ENCODE measurements at regions not wholly inside any gene's neighbourhood (a gene's known extent, or its start where the extent isn't known, plus 50 kb on each side); places are given as distances from the start of the nearest gene placed in this dataset.

DNA sequence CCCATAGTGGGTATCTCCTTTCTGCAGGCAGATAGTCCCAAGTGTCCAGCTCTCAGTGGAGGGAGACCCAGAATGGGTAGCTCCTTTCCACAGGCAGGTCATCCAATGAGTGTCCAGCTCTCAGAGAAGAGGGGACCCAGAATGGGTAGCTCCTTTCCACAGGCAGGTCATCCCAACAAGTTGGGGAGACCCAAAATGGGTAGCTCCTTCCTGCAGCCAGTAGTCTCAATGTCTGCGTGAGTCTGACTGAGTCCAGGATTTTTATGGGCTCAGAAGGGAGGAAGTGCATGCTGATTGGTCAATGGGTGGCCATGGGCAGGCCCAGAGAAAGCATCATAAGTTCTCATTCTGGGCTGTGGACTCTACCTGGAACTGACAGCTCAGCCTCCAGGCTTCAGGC, 150.7 kb upstream of the P2RY1 start:
- TF ChIP-seq CTCF (IDR thresholded peaks at IDR 0.05) (no peak), POLR2A (IDR thresholded peaks at IDR 0.05) (no peak)

Data from uterus (tissue), 2 donors.